EH (cell line): ENCODE measurements at regions not wholly inside any gene's neighbourhood (a gene's known extent, or its start where the extent isn't known, plus 50 kb on each side); places are given as distances from the start of the nearest gene placed in this dataset.
"Not testable (repeated sequence)": the region's sequence is repeated elsewhere in the genome, so short reads cannot be mapped to it uniquely, and the experiment has no call there.

Experiments
- DNase-seq: peaks from one replicate; pipeline ENCODE4 v3.0.0-alpha.2; 2015; ENCODE audit warnings: low read depth

DNA sequence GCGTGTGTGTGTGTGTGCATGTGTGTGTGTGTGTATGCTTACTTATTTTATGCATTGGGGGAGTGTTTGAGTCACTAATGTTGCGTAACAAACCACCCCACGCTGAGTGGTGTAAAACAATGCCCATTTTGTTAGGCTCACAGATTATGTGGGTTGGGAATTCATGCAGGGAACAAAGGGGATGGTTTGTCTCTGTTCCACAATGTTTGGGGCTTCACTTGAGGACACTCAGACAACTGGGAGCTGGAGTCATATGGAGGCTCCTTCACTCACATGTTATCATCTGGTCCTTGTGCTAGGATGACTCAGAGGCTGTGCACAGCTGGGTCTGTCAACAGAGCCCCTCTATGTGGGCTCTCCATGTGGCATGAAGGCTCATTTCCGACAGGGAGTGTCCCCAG, 51.3 kb upstream of the LARGE1 start:
- DNase-seq: no peak

DNA sequence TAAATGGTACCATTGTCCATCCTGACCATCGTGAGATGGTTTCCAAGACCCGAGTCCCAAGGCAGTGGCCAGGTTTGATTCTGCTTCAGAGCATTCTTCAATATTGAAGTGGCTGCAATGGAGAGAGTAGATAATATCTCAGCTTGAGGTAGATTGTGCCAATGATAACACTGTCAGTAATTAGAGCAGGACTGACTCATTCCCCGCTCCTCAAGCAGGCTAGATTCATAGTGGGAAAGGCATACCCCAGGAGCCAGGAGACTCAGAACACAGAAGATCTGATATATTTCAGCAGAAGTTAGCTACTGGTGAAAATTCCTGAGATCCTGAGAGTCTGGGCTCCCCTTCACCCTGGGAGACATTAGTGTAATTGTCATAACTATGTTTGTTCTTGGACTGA, 55.6 kb upstream of the LARGE1 start:
- DNase-seq: no peak

DNA sequence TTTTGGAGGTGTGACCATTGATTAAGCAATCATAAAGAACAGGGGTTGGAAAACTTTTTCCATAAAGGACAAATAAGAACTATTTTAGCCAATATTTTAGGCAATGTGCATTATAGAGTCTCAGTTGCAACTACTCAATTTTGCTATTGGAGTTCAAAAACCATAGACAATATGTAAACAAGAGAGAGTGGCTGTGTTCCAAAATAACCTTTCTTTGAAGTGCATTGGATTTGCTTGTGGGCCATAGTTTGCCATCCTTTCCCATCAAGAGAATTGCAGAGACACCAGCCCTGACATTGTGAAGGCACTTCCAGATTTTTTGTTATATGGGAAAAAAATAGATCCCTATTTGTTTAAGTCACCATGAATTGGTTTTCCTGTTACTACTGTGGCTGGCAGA, 63.3 kb upstream of the LARGE1 start:
- no peak for DNase-seq

DNA sequence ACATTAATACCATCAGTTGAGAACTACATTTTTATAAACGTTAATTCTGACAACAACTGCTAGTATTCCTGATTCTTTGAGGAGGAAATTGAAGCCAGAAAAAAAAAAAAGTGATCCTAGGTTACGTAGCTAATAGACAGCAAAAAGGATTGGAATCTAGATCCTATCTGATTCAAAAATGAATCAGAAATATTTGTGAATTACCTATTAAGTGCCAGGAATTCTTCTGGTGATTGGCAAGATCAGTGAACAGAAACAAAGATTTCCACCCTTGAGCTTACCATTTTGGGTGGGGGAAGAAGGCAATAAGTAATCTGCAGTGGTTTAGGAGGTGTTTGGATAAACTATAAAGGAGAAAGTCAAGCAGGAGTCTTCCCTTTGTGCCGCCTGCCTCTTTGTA, 63.9 kb upstream of the LARGE1 start:
- no peak for DNase-seq

DNA sequence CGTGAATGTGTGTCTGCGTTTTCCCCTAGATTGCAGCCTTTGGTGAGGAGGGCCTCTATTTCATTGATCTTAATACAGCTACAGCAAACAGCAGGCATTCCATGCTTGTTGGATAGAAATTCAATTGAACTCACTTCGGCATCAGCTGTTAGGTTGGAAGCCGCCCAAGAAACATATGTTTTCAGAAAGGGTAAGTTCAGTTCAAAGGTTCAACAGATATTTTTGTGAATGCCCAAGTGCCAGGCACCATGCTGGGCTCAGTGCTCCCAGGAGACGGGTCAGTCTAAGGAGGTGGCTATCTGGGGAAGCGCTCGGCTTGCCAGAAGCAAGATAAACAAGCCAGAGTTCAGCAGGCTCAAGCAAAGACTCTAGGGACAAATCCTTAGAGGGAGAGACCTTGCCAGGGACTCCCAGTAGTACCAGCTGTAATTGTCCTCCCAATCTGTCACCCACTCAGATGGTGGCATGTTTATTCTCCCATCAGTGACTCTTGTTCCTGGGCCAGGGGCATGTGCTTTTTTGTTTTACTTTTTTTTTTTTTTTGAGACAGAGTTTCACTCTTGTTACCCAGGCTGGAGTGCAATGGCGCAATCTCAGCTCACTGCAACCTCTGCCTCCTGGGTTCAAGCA, 64.5 kb upstream of the LARGE1 start:
- no peak for DNase-seq

DNA sequence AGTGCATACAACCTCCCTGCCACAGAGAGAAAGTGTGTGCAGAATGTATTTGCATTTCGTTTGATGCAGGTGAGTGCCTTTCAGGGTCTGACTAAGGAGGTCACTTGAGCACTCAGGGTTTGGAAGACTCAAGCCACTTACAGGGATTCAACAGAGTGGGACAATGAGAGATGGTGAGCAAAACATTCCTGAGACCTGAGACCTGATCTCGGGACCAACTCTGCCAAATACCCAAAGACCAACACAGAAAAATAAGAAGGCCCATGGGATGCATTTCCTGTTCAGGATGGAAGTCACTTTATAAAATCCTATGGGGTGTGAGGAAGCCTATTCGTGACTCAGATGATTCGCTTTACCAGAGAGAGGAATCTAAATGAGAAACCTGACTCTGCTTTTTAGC, 65.2 kb upstream of the LARGE1 start:
- no peak for DNase-seq

DNA sequence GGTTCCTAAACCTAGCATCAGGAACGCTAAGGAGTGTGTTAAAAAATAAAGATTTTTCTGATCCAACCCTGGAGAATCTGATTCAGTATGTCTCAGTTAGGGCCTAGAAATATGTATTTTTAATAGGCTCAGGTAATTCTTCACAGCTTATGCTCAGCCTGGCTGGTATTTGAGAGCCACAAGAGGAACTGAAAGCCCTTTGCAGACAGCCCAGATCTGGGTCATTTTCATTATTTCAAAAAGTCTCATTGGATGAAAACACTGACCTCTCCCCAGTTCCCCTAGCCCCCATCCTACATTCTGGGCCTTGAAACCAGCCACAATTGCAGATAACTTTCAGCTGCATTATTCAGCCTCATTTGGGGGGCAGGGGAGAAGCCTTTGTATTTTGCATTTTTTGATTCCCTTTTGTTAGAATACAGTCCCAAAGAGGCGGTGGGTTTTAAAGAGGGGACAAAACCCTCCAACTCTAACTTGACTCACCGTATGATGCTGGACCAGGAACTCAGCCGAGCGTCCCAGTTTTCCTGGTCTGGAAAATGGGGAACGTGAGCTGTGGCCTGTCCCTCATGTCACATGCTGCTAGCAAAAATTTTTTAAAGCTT, 66.0 kb upstream of the LARGE1 start:
- no peak for DNase-seq

DNA sequence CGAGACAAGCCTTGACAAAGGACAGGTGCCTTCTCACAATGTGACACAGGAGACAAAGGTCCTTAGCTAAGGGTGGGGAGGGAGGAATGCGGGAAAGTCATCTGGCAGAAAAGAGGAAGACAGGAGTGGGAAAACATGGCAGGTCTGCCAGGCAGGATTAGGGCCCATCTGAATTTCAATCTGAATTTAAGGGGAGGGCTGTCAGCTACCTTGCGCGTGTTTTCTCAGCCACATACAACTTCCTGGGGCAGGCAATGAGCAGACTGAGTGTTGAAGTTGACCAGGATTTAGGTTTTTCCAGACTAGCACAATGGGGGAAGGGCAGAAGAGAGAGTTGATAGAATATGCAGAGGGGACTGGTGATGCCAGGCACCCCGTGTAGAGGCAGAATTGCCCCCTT, 66.7 kb upstream of the LARGE1 start:
- DNase-seq: no peak

DNA sequence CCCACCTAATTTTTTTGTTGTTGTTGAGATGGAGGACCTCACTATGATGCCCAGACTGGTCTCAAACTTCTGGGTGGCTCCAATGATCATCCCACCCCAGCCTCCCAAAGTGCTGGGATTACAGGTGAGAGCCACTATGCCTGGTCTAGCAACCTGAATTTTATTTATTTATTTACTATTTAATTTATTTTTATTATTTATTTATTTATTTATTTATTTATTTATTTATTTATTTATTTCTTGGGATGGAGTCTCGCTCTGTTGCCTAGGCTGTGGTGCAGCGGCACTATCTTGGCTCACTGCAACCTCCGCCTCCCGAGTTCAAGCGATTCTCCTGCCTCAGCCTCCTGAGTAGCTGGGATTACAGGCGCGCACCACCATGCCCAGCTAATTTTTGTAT, 69.0 kb upstream of the LARGE1 start:
- DNase-seq: not testable (repeated sequence)

DNA sequence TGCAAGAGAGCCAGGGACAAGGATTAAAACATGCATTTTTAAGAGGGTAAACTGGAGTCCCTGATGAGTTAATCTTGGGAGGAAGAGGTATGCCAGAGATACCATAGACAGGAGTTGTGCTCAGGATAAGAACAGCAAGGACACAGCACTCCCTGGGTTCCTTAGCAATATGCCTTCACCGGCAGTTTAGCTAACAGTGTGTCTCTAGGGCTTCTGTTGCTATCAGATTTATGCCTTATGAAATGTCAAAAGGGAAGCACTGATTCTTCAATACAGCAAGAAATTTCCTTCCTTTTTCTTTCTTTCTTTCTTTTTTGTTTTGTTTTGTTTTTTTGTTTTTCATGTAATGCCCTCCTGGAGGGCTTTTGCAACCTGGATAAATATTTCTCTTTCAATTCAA, 71.3 kb upstream of the LARGE1 start:
- DNase-seq: no peak

DNA sequence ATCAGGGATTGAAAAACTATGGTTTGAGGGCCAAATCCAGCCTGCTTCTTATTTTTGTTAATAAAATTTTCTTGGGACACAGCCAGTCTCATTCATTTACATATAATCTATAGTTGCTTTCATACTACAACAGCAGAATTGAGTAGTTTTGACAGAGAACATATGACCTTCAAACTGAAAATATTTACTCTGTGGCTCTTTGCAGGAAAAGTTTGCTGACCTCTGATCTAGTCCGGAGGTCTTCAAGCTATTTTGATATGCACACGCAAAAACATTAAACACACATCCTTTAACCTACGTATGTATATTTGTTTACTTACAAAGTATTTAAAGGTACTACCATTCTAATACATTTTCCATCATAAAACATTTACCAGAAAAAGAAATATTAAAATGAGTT, 76.5 kb upstream of the LARGE1 start:
- no peak for DNase-seq

DNA sequence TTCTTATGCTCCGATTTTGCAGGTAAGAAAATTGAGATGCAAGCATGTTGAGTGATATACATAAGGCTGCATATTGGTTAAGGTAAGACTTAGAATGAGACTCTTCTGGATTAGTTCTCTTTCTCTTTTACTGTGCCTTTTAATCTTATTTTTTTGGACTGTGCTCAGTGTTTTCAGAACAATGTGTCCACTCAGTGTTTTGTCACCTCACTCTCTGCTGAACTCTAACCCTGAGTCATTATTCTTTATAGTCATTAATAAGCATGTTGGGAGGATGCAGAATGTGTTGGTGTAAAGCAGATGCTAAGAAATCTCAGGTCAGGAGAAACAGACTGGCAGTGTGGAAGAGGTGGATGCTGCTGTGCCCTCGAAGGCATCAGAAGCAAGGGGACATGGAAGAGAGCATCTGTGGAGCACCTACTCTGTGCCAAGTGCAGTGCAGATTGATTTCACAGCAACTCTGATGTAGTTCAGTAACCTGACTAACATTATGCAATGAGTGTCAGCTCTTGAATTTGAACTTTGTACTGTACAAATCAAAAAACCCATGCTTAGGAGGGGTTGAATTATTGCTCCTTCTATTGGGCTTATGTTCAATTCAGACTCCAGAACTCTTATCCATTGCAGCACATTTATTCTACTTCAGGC, 80.7 kb upstream of the LARGE1 start:
- no peak for DNase-seq

DNA sequence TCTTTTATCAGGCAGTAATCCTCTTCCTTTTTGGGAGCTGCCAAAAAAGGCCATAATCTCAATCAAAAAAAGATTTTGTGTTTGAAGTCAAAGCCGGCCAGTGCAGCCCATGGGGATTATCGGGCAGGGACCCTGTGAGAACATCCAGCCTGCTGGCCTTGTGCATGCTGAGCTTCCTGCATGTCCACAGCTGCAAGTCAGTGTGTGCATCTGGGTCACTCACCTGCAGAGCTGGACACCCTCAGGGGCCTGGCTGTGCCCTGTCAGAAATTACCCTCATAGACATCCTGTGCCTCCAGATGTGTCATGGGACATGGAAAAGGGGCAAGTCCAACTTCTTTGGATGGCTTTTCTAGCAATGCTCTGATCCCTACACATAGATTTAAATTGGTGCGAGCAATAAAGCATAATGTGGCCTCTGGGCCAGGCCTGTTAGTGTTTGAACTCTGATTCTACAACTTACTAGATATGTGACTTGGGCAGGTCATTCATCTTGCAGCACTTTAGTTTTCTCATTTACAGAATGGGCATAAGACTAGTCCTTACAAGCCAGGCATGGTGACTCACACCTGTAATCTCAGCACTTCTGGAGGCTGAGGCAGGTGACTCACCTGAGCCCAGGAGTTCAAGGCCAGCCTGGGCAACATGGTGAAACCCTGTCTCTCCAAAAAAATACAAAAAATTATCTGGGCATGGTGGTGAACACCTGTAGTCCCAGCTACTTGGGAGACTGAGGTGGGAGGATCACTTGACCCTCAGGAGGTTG, 81.6 kb upstream of the LARGE1 start:
- no peak for DNase-seq

DNA sequence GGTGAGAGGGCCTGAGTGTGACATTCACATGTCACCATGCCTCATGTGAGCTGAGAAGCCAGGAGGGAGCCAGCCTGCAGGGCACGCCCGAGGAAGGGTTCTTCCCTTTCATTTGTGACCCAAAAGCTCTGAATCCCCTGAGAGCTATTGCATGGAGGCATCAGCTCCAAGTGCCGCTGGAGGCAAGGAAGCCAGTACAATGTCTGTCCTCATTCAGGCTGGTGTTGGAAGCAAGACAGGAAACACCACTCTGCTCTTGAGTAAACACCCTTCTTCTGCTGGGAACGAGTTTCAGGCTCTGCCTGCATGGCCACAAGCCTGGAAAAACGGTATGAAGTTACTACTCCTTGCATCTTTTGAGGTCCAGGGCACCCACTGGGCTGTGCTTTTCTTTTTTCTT, 83.8 kb upstream of the LARGE1 start:
- no peak for DNase-seq

DNA sequence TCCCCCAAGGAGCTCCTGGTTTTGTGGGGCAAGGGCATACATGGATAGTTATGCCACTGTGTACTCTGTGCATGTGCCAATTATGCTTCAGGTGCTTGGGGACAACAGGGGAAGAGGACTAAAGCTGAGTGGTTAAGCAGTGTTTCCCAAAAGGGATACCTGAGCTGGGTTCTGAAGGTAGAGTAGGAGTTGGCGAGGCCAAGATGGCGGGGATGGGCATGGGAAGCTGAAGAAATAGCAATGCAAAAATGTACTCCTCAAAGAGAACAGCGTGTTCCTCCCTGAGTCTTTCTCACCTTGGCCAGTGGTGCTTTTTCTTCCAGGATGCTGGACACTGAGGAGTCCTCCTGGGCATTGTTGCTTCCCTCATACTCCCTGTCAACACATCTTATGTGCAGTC, 90.0 kb upstream of the LARGE1 start:
- no peak for DNase-seq

DNA sequence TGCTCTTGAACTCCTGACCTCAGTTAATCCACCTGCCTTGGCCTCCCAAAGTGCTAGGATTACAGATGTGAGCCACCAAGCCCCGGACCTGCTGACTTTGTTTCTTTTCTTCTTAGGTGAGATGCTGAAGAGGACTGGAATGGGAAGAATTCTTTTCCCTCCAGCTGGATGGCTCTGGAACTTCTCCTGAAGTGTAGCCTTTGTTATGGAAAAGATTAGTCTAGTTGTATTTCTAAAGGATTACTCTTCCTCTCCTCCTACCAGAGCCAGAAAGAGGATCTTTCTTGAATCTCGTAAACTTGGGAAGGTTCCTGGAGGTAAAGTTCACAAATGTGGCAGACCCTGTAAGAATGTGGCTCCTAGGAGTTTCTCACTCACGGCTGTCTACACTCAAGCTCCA, 95.4 kb upstream of the LARGE1 start:
- DNase-seq: no peak

DNA sequence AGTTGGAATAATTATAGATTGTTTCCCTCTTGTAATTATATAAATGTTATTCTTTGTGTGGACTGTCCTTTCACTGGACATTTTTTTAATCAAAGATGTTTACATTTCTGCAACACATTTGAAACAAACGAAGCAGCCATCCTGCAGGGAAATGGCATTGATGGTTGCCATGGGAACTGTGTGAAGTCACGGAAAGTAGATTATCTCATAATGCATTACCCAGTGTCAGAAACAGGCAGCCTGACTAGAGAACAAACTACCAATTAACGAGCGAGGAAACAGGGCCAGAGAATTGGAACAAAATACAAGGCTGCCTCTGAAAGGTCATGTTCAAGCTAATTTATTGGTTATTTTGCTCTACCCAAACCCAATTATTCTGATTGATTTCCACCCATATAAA, 96.9 kb upstream of the LARGE1 start:
- DNase-seq: no peak

DNA sequence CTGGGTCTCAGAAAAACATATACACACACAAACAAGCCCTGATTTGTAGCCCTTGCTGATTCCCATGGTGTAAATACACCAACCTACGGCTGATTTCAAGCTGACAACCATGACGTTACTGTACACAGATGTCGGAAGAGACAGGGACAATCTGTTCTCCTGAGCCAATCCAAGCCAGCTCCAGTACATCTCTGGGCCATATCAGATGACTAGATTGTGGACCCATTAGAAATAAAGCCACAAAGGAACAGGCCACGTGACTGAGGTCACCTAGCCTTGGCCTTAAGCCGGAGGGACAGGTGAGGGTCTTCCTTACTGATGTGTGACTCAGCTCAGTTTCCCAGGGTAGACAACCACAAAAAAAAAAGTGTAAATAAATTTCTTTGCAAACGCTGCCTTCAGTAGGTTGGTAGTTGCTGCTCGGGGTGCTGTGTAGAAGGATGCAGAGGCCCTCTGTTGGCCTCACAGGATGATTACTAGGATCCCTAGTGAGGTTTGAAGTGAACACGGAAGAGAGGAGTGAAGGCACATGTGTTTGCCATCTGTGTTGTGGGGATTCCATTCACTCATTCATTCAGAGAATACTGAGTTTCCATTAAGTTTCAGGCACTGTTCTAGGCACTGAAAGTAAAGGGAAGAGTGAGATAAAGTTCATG, 99.0 kb upstream of the LARGE1 start:
- no peak for DNase-seq

DNA sequence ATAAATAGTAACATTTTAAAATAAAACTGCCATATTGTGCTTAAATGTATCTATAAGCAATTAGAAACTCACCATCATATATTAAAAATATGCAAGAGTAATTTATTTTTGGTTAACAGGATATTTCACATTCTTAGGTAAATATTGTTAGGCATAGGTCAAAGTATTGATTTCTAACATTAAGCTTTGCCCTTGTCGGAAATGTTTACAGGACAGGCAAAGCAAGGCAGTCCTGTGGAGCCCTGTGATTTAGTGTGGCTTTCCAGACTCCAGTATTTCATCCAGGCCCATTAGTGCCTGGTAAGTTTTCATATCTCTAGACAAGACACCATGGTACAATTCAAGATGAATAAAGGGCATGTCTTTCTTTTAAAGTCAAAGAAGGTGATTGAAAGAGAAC, 114.9 kb upstream of the LARGE1 start:
- DNase-seq: no peak

DNA sequence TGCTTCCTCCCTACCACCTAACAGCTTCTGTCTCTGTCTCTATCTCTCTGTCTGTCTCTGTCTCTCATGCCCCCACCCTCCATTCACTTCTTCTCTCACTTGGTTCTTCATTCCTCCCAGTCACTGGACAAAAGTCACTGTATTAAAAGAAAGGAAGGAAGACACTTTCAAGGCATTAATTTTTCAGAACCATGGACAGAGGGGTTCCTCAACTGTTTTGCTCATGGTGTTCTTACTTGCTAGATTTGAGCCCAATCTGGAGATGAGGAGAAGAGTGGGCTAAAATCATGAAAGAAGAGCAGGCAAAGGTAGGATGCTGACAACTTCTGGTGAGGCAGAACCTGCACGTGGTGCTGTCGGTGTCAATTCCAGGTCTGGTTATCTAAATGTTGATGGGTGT, 116.7 kb upstream of the LARGE1 start:
- no peak for DNase-seq

DNA sequence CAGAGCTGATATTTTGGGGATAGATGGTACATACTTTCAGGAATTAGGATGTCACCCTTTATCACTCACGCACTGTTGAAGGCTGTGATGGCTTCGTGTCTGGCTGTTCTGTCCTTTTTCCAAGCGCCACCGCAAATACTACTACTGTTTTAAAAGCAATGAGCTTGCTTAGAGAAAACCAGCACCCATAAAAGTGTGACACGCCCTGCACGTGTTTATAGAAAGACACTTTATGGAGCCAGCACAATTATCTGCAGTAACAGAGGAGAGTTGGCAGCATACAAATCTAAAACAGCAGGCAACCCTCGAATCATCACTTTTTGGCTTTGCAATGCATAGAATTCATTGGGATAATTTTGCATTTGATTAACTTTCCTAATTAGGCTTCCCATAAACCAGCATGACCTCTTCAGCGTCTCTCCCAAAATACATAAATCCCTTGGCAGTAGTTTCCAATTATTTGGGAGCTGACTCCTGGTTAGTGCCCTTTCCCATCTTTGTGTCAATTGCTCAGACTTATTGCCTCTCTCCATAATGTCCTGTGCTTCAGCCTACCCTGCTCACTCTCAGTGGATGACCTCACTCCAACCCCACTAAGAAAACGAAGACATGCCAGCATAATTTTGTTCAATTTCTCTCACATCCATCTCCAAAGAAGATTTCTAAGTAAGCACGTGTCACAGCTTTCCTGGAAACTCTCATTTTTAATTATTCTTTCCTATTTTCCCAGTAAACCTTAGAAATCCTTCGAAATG, 118.7 kb upstream of the LARGE1 start:
- no peak for DNase-seq

DNA sequence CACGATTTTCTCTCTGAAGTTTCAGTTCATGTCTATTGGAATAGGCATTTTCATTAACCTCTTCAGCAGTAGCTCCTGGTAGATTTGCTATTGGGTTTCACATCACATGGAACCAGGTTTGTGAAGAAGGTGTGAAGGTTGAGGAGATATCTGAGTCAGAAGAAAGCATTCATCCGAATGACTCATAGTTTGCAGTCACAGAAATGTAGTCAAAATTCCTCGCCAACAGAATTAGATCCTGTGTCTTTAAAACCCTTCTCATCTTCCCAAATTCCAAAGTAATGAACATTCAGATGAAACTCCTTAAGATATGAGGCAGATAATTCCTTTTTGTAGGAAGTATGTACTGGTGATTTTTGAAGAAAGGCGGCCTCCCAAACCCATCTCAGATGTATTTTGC, 125.0 kb upstream of the LARGE1 start:
- DNase-seq: no peak
